Neural crest cell (in vitro differentiated cells): ENCODE measurements at regions not wholly inside any gene's neighbourhood (a gene's known extent, or its start where the extent isn't known, plus 50 kb on each side); places are given as distances from the start of the nearest gene placed in this dataset.

Experiments
- DNase-seq: peaks from one replicate; pipeline ENCODE4 v3.0.0; 2021; ENCODE audit warnings: low read depth, mixed read lengths, low spot score
- H3K27ac Mint-ChIP-seq: one replicate; pipeline ENCODE4 v1.8.0; 2021; ENCODE audit warnings: mild to moderate bottlenecking, mixed read lengths; ENCODE audit not compliant: unreplicated experiment
- H3K27me3 Mint-ChIP-seq: 2 replicates; pipeline ENCODE4 v1.8.0; 2021; ENCODE audit warnings: low read depth, mild to moderate bottlenecking, mixed read lengths
- H3K36me3 Mint-ChIP-seq: 2 replicates; pipeline ENCODE4 v1.8.0; 2021; ENCODE audit warnings: low read depth, mild to moderate bottlenecking, mixed read lengths
- H3K4me1 Mint-ChIP-seq: 2 replicates; pipeline ENCODE4 v1.8.0; 2021; ENCODE audit warnings: mixed read lengths
- H3K4me3 Mint-ChIP-seq: one replicate; pipeline ENCODE4 v1.8.0; 2021; ENCODE audit warnings: mild to moderate bottlenecking, mixed read lengths
- H3K9me3 Mint-ChIP-seq: 2 replicates; pipeline ENCODE4 v1.8.0; 2021; ENCODE audit warnings: mixed read lengths
- CTCF ChIP-seq: fragments of 200-600 bp; sonication (generic); conservative IDR thresholded peaks from 2 replicates; pipeline ENCODE4 v1.5.0; 2021; ENCODE audit warnings: antibody characterized with exemption, mild to moderate bottlenecking

- DNase-seq = no peak
- no peaks in the 10 kb centered on the region for H3K9me3 Mint-ChIP-seq
- no peak overlapping the region for H3K4me3 Mint-ChIP-seq
- TF ChIP-seq CTCF = no peak
- H3K27me3 Mint-ChIP-seq = no peaks in the 10 kb centered on the region
- peak overlapping the region; percentile 22 for H3K27ac Mint-ChIP-seq
- H3K36me3 Mint-ChIP-seq = no peaks in the 10 kb centered on the region
- peaks cover 11% of the 10 kb centered on the region for H3K4me1 Mint-ChIP-seq
Measured at GRCh38 chr7:22016507-22016906, 70.8 kb upstream of the CDCA7L start.

GRCh38 chr7:22013711-22014110, 68.0 kb upstream of the CDCA7L start:
- no peaks in the 10 kb centered on the region for H3K36me3 Mint-ChIP-seq
- DNase-seq = no peak
- no peaks in the 10 kb centered on the region for H3K9me3 Mint-ChIP-seq
- no peaks in the 10 kb centered on the region for H3K27me3 Mint-ChIP-seq
- H3K4me3 Mint-ChIP-seq = no peak overlapping the region
- H3K4me1 Mint-ChIP-seq = peaks cover 11% of the 10 kb centered on the region
- TF ChIP-seq CTCF = no peak
- no peak overlapping the region for H3K27ac Mint-ChIP-seq

- no peak overlapping the region for H3K4me3 Mint-ChIP-seq
- no peaks in the 10 kb centered on the region for H3K9me3 Mint-ChIP-seq
- peaks cover 5% of the 10 kb centered on the region for H3K4me1 Mint-ChIP-seq
- no peak for TF ChIP-seq CTCF
- H3K27ac Mint-ChIP-seq = no peak overlapping the region
- no peaks in the 10 kb centered on the region for H3K27me3 Mint-ChIP-seq
- no peaks in the 10 kb centered on the region for H3K36me3 Mint-ChIP-seq
- DNase-seq = no peak
Measured at GRCh38 chr7:22008683-22009082, 63.0 kb upstream of the CDCA7L start.

GRCh38 chr7:22008087-22008486, 62.4 kb upstream of the CDCA7L start:
- DNase-seq = no peak
- Mint-ChIP-seq H3K27ac (no peak overlapping the region), H3K4me1 (peaks cover 5% of the 10 kb centered on the region), H3K27me3 (no peaks in the 10 kb centered on the region), H3K4me3 (no peak overlapping the region), H3K36me3 (no peaks in the 10 kb centered on the region), H3K9me3 (no peaks in the 10 kb centered on the region)
- no peak for TF ChIP-seq CTCF

GRCh38 chr7:22005151-22005550, 59.5 kb upstream of the CDCA7L start:
- no peaks in the 10 kb centered on the region for H3K36me3 Mint-ChIP-seq
- H3K27me3 Mint-ChIP-seq = no peaks in the 10 kb centered on the region

More at GRCh38 chr7:22005151-22005550, 59.5 kb upstream of the CDCA7L start:
- Mint-ChIP-seq H3K27ac (no peak overlapping the region), H3K9me3 (no peaks in the 10 kb centered on the region), H3K4me3 (no peak overlapping the region), H3K4me1 (peaks cover 13% of the 10 kb centered on the region)
- TF ChIP-seq CTCF = no peak
- DNase-seq = no peak
